ENCODE measurements at regions not wholly inside any gene's neighbourhood (a gene's known extent, or its start where the extent isn't known, plus 50 kb on each side); places are given as distances from the start of the nearest gene placed in this dataset.

DNA sequence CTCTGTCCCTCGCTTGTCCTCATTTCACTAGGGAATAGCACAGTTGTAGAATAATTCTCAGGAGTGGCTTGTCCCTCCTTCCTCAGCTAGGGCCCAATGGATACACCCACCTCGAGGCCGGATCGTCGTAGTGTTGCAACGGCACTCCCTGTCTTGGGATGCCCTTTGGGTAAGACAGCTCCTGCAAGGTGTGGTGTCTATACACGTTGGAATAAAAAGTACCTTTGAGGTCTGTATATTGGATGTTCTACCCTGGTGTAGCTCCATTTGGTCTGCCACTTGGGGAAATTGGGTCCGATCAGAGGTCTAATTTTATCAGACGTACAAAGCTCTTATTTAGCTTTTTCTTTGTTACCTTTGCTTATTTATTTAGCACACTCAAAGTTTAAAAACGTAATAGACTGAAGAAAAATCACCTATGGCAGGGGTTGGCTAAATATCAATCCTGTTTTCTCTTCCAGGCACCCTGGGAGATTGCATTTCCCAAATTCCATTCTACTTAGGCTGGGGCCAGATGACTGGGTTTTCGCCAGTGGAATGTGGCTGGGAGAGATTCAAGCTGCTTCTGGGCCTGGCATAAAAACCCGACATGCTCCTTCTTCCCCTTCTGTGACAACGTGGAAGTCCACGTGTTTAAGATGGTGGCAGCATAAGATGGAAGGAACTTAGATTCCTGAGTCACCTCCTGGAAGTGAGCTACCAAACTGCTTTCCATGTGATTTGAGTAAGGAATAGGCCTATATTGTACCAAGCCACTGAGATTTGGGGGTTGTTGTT is 82.3 kb upstream of the CD83 start:
- TF ChIP-seq, protein P1, sequence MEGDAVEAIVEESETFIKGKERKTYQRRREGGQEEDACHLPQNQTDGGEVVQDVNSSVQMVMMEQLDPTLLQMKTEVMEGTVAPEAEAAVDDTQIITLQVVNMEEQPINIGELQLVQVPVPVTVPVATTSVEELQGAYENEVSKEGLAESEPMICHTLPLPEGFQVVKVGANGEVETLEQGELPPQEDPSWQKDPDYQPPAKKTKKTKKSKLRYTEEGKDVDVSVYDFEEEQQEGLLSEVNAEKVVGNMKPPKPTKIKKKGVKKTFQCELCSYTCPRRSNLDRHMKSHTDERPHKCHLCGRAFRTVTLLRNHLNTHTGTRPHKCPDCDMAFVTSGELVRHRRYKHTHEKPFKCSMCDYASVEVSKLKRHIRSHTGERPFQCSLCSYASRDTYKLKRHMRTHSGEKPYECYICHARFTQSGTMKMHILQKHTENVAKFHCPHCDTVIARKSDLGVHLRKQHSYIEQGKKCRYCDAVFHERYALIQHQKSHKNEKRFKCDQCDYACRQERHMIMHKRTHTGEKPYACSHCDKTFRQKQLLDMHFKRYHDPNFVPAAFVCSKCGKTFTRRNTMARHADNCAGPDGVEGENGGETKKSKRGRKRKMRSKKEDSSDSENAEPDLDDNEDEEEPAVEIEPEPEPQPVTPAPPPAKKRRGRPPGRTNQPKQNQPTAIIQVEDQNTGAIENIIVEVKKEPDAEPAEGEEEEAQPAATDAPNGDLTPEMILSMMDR (IDR thresholded peaks at IDR 0.05): no peak
- no peak for TF ChIP-seq POLR2A (IDR thresholded peaks at IDR 0.05)

Measured in uterus (tissue), 2 donors.